GM23248 (cell line): ENCODE measurements at regions not wholly inside any gene's neighbourhood (a gene's known extent, or its start where the extent isn't known, plus 50 kb on each side); places are given as distances from the start of the nearest gene placed in this dataset.

Source experiments
- EZH2 ChIP-seq: fragments of 200-600 bp; sonication (generic); IDR thresholded peaks from 2 replicates; pipeline ENCODE4 v1.6.1; 2018; ENCODE audit warnings: antibody characterized with exemption, mild to moderate bottlenecking; ENCODE audit not compliant: insufficient read depth, poor library complexity, severe bottlenecking
- EZH2phosphoT487 ChIP-seq: fragments of 200-600 bp; sonication (generic); IDR thresholded peaks from 2 replicates; pipeline ENCODE4 v1.6.1; 2018; ENCODE audit warnings: antibody characterized with exemption, moderate library complexity, mild to moderate bottlenecking, low read depth; ENCODE audit not compliant: insufficient read depth

DNA sequence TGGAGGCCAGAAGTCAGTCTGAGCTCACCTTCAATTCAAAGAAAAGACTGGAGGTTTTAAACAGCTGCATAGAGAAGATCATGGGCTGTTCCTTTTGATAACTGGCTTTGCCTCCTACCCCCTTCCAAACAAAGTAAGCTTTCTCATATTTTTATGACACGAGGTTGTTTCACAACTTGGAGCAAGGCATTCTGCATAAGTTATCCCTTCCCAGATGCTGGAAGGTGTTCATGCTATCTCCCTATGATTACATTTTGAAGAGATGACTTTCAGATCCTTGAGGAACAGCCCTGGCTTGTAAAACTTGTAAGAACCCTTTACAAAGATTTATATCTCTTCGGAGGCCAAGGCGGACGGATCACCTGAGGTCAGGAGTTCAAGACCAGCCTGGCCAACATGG lies 571.9 kb upstream of the FTMT start:
- TF ChIP-seq EZH2 (no peak), EZH2phosphoT487 (no peak)
